ENCODE measurements at regions not wholly inside any gene's neighbourhood (a gene's known extent, or its start where the extent isn't known, plus 50 kb on each side); places are given as distances from the start of the nearest gene placed in this dataset.

GRCh38 chr9:28956116-28956880 lies 1383.0 kb upstream of the C9orf72 start:
- TF ChIP-seq, protein P1, sequence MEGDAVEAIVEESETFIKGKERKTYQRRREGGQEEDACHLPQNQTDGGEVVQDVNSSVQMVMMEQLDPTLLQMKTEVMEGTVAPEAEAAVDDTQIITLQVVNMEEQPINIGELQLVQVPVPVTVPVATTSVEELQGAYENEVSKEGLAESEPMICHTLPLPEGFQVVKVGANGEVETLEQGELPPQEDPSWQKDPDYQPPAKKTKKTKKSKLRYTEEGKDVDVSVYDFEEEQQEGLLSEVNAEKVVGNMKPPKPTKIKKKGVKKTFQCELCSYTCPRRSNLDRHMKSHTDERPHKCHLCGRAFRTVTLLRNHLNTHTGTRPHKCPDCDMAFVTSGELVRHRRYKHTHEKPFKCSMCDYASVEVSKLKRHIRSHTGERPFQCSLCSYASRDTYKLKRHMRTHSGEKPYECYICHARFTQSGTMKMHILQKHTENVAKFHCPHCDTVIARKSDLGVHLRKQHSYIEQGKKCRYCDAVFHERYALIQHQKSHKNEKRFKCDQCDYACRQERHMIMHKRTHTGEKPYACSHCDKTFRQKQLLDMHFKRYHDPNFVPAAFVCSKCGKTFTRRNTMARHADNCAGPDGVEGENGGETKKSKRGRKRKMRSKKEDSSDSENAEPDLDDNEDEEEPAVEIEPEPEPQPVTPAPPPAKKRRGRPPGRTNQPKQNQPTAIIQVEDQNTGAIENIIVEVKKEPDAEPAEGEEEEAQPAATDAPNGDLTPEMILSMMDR (conservative IDR thresholded peaks at IDR 0.05) = no peak
- TF ChIP-seq ZFX (IDR thresholded peaks at IDR 0.05) = no peak

Measured in C4-2B (cell line).